ENCODE measurements at regions not wholly inside any gene's neighbourhood (a gene's known extent, or its start where the extent isn't known, plus 50 kb on each side); places are given as distances from the start of the nearest gene placed in this dataset.
A peak's percentile ranks its signal among the peaks of the same experiment; 100 is the strongest.

DNA sequence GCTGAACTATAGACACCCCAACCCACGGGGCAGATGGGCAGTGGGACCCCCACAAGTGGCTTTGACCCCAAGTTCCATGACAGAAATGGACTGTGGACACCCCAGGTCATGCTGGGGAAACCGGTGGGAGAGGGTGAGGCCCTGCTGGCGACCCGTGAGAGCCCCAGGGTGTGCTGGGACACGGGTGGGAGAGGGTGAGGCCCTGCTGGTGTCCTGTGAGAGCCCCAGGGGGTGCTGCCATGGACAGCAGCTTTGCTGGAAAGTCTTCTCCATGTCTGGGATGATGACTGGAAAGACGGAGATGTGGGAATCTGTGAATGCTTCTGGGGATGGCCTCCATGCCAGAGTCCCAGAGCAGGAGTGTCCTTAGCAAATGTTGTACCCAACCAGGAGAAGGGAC, 148.4 kb downstream of the URI1 start:
- 60% methylated on average over 3 of the region's 6 CpGs; no CpG with 5 or more reads in 1 of the 2 experiments for WGBS, 2 experiments (ENCODE audit: extremely low coverage in 2 of 2, insufficient read length in 1 of 2)
- intact Hi-C loops (cut with micrococcal nuclease): no loop called here

More for the DNA sequence above, 148.4 kb downstream of the URI1 start:
- Histone ChIP-seq H2AFZ (replicated peaks; ENCODE audit: low read length, poor library complexity) (peak overlapping the region; percentile 39), H4K5ac (ENCODE audit: low read depth, low read length) (no peak overlapping the region), H3K9me1 (ENCODE audit: insufficient read depth, low read length) (no peaks in the 10 kb centered on the region), H2BK20ac (ENCODE audit: low read depth, low read length) (no peak overlapping the region), H3K4me1 (ENCODE audit: control insufficient read depth, insufficient read depth, low read length) (no peaks in the 10 kb centered on the region), H3K27me3 (ENCODE audit: control insufficient read depth, insufficient read depth, low read length) (no peaks in the 10 kb centered on the region), H3K27ac (ENCODE audit: insufficient read depth, low read length) (no peak overlapping the region), H3K4ac (ENCODE audit: low read depth, low read length) (no peak overlapping the region), H3K9me3 (ENCODE audit: control insufficient read depth, insufficient read depth, low read length) (no peaks in the 10 kb centered on the region; the same call in 1 of the 2 replicates), H3K23ac (ENCODE audit: low read depth, low read length) (no peak overlapping the region), H4K20me1 (ENCODE audit: insufficient read depth, low read length) (no peaks in the 10 kb centered on the region), H3K14ac (replicated peaks; ENCODE audit: low read depth, low read length) (no peak overlapping the region), H3K79me1 (ENCODE audit: low read depth in 1 of 2, low read length in 2 of 2) (no peaks in the 10 kb centered on the region), H4K8ac (ENCODE audit: low read depth in 2 of 2, low read length in 2 of 2) (no peak overlapping the region), H2BK5ac (ENCODE audit: low read depth, low read length, poor library complexity, severe bottlenecking) (no peak overlapping the region), H2BK120ac (ENCODE audit: low read depth, low read length) (no peak overlapping the region), H3K4me2 (ENCODE audit: low read depth, low read length) (no peak overlapping the region), H2AK5ac (ENCODE audit: low read depth, low read length) (no peak overlapping the region), H3K18ac (ENCODE audit: low read depth, low read length) (no peak overlapping the region), H2BK15ac (ENCODE audit: low read depth, low read length) (no peak overlapping the region), H3K36me3 (ENCODE audit: control insufficient read depth, insufficient read depth, low read length) (no peaks in the 10 kb centered on the region), H3K4me3 (ENCODE audit: insufficient read depth, low read depth, low read length) (no peak overlapping the region), H3K56ac (ENCODE audit: extremely low read depth, insufficient read depth, low read length) (no peak overlapping the region), H4K91ac (ENCODE audit: insufficient read depth, low read depth, low read length) (no peak overlapping the region), H2AK9ac (replicated peaks; ENCODE audit: low read depth, low read length, poor library complexity) (no peak overlapping the region), H3K9ac (ENCODE audit: low read depth, low read length) (no peak overlapping the region)
- dilution Hi-C loops (cut with HindIII; ENCODE audit: low sequenced_read_pairs, unreplicated experiment): no loop called here
- BruUV-seq (replicated peaks): no TSS peak
- CTCF ChIA-PET: no interaction called here
- DNase-seq: no peak
- TF ChIP-seq, protein P1, sequence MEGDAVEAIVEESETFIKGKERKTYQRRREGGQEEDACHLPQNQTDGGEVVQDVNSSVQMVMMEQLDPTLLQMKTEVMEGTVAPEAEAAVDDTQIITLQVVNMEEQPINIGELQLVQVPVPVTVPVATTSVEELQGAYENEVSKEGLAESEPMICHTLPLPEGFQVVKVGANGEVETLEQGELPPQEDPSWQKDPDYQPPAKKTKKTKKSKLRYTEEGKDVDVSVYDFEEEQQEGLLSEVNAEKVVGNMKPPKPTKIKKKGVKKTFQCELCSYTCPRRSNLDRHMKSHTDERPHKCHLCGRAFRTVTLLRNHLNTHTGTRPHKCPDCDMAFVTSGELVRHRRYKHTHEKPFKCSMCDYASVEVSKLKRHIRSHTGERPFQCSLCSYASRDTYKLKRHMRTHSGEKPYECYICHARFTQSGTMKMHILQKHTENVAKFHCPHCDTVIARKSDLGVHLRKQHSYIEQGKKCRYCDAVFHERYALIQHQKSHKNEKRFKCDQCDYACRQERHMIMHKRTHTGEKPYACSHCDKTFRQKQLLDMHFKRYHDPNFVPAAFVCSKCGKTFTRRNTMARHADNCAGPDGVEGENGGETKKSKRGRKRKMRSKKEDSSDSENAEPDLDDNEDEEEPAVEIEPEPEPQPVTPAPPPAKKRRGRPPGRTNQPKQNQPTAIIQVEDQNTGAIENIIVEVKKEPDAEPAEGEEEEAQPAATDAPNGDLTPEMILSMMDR (conservative IDR thresholded peaks at IDR 0.05; ENCODE audit: low read depth, low read length): no peak
- TF ChIP-seq CEBPB (IDR thresholded peaks at IDR 0.05; ENCODE audit: low read depth, low read length): no peak
- no peak for TF ChIP-seq NFE2L2 (IDR thresholded peaks at IDR 0.05; ENCODE audit: low read depth, low read length)
- no peak for TF ChIP-seq SMC3 (IDR thresholded peaks at IDR 0.05; ENCODE audit: low read depth, low read length)
- no peak for TF ChIP-seq MAFK (IDR thresholded peaks at IDR 0.05; ENCODE audit: low read depth, low read length)
- TF ChIP-seq BHLHE40 (IDR thresholded peaks at IDR 0.05; ENCODE audit: low read depth, low read length): no peak
- no peak for TF ChIP-seq CHD1 (IDR thresholded peaks at IDR 0.05; ENCODE audit: low read depth, low read length)
- TF ChIP-seq MAZ (IDR thresholded peaks at IDR 0.05; ENCODE audit: borderline replicate concordance, low read depth, low read length): no peak
- no peak for TF ChIP-seq RFX5 (IDR thresholded peaks at IDR 0.05; ENCODE audit: low read depth, low read length)
- no peak for TF ChIP-seq FOS (IDR thresholded peaks at IDR 0.05; ENCODE audit: low read depth, low read length)
- TF ChIP-seq RCOR1 (IDR thresholded peaks at IDR 0.05; ENCODE audit: insufficient replicate concordance, low read length): no peak
- no peak for TF ChIP-seq POLR2A (IDR thresholded peaks at IDR 0.05; ENCODE audit: low read depth, low read length)
- TF ChIP-seq, protein P2, sequence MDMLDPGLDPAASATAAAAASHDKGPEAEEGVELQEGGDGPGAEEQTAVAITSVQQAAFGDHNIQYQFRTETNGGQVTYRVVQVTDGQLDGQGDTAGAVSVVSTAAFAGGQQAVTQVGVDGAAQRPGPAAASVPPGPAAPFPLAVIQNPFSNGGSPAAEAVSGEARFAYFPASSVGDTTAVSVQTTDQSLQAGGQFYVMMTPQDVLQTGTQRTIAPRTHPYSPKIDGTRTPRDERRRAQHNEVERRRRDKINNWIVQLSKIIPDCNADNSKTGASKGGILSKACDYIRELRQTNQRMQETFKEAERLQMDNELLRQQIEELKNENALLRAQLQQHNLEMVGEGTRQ (IDR thresholded peaks at IDR 0.05; ENCODE audit: low read depth, low read length): no peak
- no peak for TF ChIP-seq MXI1 (IDR thresholded peaks at IDR 0.05; ENCODE audit: borderline replicate concordance, low read depth, low read length)
- TF ChIP-seq, protein P3, sequence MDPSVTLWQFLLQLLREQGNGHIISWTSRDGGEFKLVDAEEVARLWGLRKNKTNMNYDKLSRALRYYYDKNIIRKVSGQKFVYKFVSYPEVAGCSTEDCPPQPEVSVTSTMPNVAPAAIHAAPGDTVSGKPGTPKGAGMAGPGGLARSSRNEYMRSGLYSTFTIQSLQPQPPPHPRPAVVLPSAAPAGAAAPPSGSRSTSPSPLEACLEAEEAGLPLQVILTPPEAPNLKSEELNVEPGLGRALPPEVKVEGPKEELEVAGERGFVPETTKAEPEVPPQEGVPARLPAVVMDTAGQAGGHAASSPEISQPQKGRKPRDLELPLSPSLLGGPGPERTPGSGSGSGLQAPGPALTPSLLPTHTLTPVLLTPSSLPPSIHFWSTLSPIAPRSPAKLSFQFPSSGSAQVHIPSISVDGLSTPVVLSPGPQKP (IDR thresholded peaks at IDR 0.05; ENCODE audit: borderline replicate concordance, low read depth, low read length): no peak
- TF ChIP-seq RAD21 (IDR thresholded peaks at IDR 0.05; ENCODE audit: low read length): no peak
- in situ Hi-C loops (cut with MboI; ENCODE audit: low sequenced_read_pairs): no loop called here
- POLR2A ChIA-PET (ENCODE audit: unreplicated experiment): no interaction called here
- ATAC-seq (ENCODE audit: low read depth): no peak

Data from IMR-90 (cell line).